HG03439 (cell line): ENCODE measurements at regions not wholly inside any gene's neighbourhood (a gene's known extent, or its start where the extent isn't known, plus 50 kb on each side); places are given as distances from the start of the nearest gene placed in this dataset.
"Not testable (repeated sequence)": the region's sequence is repeated elsewhere in the genome, so short reads cannot be mapped to it uniquely, and the experiment has no call there.

Experiments used
- ATAC-seq: cut with Tn5 transposase; IDR thresholded peaks from one replicate; pipeline ENCODE4 v1.9.1; 2021; ENCODE audit warnings: mild to moderate bottlenecking, moderate library complexity; ENCODE audit not compliant: unreplicated experiment

DNA sequence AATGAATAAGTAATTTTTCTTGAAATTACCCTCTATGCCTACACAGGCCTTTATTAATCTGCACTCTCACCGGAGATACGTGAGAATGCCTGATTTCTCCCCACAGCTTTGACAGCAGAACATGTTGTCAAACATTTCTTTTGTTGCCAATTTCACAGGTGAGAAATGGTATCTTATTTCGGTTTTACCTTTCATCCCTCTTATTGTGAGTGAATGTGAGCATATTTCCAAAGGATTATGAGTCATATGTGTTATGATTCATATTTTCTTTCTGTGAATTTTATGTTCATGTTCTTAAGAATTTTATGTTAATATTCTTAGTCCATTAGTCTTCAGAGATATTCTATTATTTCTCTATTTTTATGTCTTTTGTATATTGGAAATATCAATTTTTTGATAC lies 965.1 kb downstream of the CCSER2 start:
- ATAC-seq, result no peak

DNA sequence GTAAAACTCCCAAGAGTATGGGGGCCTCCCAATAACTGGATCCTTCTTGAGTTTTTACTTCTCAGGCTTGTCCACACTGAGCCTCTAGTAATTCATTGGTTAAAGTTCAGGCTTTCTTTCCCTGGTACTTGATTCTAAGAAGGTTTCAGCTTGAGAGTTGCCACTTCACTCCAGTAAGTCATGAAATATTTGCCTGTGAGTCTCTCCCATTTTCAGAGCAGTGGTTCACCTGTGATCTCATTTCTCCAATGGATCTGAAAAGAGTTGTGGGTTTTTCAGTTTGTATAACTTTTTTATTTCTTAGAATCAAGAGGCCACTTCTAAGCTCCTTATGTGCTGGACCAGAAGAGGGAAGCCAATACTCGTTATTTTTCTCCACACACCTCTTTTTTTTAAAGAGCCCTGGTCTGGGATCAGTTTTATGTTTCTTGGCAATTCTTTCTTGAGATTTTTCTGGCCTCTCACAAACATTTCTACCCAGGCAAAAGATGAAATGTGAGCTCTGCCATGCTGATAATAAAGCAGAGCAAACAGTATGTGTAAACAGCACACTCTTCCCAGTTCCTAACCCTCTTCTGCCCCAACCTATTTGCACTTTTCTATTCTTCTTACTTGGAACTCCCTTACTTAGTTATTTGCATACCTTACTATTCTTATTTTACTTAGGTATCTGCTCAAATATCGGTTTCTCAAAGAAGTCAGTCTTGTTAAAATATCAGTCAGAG lies 983.4 kb downstream of the CCSER2 start:
- ATAC-seq, result no peak

DNA sequence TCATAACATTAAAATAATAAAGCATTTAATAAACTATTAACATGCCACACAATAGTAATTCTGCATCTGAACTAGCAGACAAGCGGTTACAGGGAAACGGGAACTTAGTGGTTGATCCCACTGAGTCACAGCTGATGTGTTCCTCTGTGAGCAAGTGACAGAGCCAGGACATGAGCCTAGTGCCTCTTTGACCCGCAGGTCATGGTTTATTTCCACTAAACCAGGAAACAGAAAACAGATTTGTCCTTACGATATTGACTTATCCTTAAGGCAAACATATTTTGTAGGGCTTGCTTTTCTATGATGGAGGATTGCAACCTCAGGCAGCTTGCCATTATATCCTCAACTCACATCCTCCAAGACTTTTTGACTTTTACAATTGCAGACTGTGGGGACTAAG lies 987.3 kb downstream of the CCSER2 start:
- no peak for ATAC-seq

DNA sequence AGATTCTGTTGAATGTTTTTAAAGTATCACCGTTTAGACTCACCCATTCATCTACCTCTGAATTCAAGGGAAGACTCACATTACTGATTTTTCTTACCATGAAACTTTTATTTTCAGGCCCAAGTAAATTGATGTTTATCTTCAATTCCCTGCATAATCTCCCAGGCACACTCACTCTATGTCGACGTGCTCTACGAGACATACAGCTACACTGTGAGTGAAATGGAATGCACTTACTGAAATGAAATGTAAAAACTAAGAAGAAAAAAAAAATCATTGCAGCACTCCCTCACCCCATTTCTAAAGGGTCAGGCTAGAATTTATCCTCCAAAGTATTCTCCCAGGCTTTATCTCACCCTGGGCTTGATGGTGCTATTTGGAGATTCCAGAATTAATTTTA lies 987.9 kb downstream of the CCSER2 start:
- ATAC-seq, result no peak

DNA sequence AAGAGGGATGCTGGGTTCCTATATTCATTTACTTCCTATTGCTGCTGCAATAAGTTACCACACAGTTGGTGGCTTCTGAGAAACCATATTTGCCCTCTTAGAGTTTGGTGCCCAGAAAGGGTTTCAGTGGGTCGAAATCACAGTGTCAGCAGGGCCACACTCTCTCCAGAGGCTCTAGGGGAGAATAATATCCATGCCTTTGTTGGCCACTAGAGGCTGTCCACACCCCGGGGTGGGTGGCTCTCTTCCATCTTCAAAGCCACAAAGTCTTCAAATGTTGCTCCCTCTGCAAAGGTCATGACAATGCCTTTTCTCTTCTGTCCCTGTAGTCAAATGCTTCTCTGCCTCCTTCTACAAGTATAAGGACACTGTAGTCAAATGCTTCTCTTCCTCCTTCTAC lies 989.4 kb downstream of the CCSER2 start:
- ATAC-seq, result no peak

DNA sequence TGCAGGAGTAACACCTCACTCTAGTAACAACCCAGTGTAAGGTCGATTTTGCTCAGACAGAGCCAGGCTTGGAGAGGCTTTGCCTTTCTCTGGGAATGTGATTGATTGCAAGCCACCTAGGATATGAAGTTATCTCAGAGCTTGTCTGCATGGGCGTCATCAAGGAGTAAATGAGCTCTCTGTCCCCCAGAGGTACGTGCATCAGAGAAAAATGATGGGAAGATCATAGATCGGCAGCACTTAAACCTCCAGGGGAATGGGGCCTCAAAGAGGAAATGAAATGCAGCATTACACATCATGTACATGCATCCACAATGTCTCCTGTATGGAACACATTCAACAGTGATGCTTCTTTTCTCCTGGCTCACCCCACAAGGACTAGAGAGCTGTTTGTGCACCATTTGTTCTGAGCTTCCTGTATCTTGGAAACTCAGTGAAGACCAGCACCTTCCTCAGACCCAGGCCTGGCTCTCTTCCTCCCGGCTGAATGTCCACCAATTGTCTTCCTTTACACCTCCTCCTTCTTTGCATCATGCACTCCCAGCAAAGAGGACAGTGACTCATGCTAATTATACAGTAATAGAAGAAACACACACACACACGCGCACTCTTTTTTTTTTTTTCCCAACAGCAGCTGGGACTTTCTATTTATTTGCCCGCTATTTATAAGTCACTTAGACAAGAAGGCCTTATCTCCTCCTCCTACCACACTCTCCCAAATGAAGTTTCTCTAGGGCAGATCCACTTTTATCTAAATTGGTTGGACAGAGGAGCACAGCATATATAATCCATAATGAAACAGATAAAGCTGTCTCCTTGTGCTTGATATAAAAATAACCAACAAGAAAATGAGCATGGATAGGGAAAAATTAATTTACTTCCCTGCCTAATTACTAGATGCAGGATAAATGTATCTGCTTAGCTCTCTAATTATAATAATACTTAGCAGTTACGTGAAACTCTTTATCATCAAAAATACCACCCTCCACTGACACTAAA lies 990.7 kb downstream of the CCSER2 start:
- no peak for ATAC-seq

DNA sequence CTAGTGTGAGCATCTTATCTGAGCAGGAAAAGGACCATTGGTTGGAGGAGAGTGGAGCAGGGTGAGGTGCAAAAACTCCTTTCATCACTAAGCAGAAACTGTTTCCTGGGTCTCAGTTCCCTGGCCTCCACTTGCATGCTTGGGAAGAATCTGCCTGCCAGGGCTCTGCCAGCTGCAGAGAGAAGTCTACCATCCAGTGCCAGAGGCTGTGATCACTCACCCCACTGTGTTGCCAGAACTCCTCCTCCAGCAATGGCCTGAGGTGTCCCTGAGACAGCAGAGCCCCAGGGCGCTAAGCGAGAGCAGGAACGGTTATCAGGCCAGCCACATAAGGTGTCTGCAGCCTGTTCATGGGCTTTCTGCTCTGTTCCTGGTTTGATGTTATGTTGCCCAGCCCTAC lies 991.4 kb downstream of the CCSER2 start:
- no peak for ATAC-seq

DNA sequence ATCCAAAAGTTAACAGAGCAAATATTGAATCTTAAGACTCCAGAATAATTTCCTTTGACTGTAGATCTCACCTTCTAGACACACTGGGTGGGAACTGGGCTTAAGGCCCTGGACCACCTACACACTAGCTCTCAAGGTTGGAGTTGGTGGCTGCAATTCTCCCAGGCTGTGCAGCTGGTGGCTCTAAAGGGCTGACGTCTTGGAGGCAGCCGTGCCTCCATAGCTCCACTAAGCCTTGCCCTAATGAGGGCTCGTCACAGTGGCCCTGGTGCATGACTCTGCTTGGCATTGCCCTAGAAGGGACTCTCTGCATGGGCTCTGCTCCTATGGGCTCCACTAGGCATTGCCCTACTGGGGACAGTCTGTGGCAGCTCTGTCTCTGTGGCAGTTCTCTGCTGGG lies 1005.2 kb downstream of the CCSER2 start:
- ATAC-seq, result no peak

DNA sequence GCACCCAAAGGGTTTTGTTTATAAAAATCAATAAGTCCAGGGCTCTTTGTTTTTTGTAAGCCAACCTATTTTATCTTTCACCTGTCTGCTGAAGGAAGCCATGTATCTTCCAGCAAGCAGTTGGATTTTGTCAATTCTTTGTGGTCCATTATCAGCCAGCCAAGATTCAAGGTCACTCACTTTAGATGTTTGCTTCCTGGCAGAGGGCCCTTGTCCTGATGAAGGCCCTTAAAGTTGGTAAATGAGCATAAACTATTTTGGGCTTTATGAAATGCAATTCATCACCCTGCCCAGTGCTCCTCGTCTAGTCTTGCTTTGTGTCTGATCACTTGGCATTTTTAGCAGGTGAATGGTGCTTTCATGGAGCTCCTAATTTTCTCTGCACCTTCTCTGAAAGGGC lies 1004.2 kb downstream of the GRID1 start:
- ATAC-seq, result no peak

DNA sequence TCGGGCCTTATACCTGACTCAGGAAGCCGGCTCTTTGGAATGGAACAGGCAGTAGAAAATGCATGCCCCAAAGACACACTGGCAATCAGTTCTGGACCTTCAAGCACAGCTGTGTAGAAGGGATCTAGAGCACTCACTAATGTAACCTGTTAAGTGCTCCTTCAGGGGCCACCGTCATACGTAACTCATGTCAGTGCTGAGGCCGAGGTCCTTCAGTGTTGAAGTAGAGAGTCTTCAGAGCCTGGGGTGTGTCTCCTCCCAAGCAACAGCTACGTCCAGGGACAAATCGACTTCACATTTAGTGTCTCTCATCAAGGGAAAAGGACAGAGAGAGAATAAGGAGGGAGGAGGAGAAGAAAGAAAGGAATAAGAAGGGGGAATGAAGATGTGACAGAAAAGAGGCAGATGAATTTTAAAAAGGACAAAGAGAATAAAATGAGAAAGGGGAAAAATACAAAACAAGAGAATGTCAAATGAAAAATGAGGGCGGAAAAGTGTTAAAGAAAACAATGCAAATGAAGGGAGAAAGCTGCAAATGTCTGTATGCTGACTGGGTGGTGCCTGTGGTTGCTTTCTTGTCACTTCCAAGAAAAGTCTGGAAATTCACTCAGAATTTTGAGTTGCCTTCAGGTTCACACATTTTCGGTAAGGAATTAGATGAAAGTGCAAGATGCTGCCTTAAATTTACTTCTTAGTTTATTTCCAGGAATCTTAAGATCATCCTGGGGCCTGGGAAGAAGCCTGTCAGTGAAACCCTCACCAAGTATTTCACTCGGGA lies 989.4 kb downstream of the GRID1 start:
- ATAC-seq, result no peak

DNA sequence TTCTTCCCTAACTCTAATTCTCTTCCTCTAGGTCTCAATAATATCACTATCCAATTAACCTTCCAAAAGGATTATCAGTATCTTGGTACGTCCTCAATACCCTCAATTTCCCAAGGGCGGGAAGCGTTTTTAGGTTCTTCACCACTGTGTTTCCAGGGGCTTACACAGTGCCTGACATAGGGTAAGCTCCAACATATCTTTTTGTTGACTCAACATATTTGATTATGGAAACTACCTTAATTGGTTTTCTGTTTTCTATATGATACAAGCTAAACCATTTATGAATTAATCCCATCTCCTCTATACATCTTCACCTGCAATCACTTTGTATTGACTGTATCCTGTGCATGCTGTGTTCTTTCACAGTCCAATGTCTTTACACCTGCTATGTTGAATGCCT lies 987.3 kb downstream of the GRID1 start:
- ATAC-seq, result no peak

DNA sequence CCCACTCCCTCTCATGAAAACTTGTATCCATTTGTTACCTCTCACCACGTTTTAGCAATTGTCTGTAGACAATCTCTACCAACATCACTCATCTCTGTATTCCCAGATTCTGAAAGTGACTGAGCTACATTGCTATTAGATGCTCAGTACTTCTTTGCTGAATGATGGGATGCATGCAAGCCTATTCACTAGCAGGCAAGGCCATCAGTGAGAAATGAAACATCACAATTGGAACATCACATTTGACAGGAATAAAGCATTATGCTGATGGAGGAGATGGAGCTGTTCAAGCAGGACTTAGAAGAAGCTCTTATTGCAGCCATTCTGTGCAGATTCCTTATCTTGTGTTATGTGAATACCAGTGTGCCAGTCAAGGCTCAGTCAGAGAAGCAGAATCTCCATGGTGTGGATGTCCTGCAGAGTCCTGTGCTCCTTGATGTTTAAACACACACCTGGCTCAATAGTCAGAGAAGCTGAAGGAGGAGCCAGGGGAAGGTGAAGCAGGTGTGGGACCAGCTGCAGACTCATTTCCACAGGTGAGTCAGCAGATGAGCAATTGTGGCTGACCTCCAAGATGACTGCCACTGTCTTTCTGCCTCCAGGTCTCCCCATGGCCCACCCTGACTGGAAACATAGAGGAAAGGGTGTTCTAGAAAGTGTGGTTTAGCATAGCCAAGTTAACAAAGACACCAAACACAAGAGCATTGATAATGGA lies 965.5 kb downstream of the GRID1 start:
- ATAC-seq, result no peak

DNA sequence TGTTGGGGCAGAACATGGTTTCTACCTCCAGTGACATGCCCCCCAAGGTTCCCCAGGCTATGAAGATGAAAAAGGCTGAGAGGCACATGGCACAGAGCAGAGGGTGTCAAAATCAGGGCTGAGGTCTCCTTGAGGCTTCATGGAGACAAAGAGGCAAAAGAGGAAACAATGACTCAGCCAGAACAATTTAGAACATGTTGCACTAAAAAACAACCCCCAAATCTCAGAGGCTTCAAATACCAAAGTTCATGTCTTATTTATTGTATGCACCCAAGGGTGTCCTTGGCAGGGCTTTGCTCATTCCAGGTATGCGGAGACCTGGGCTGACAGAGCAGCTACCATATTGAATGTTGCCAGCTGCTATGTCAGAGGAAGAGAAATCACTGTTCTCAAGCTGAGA lies 964.1 kb downstream of the GRID1 start:
- no peak for ATAC-seq

DNA sequence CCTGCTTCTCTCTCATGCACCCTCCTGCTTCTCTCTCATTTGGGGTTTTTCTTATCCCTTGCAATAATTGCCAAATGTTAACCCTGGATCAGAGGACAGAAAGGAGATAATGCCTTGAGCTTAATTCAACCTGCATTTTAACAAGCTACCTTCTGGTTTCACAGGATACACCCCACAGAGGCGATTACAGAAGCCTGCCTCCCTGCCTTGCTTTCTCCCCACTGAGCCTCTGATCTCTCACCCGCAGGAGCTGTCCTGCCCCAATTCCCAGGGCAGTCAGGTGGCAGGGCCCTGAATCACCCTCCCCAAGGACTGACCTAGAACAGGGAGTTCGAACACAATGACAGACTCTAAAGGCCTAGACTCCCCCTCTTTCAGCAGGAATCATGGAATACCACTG lies 959.5 kb downstream of the GRID1 start:
- no peak for ATAC-seq

DNA sequence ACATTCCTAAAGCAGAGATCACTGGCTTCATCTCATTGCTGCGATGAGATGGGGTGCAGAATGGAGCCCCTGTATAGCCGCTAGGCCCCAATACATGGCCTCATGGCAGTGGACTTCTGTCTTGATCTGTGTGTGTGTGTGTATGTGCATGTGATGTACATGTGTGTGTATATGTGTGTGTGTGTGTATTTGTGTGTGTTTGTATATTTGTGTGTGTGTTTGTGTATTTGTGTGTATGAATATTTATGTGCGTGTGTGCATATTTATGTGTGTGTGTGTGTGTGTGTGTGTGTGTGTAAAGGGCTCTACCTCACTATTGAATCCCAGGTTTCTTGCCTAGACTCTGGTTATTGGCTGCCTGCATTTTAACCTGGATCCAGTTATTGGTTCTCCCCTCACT lies 958.2 kb downstream of the GRID1 start:
- ATAC-seq, result no peak

DNA sequence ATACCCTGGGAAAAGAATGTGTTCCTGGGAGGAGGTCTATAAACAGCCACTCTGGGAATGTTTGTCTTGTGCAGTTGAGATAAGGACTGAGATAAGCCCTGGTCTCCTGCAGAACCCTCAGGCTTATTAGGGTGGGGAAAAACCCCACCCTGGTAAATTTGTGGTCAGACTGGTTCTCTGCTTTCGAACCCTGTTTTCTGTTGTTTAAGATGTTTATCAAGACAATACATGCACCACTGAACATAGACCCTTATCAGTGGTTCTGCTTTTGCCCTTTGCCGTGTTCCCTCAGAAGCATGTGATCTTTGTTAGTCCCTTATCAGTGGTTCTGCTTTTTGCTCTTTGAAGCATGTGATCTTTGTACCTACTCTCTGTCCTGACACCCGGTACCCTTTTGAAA lies 956.0 kb downstream of the GRID1 start:
- not testable (repeated sequence) for ATAC-seq

DNA sequence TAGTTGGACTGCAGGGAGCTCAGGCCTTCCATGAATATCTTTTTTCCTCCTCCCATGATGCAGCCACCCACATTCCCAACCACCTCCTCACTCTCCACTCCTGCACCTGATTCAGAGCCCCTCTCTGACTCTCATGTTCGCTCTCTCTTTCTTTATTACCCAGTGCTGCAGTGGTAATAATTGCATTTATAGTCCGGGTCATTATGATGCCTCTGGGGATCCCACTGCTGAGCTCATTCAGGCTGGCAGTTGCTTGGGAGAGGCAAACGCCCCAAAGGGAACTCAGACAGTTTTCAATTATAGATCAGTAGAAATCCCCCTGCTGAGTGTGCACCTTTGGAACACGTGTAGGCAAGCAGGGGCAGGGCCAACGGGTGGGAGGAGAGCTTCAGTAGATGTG lies 953.0 kb downstream of the GRID1 start:
- ATAC-seq, result no peak

DNA sequence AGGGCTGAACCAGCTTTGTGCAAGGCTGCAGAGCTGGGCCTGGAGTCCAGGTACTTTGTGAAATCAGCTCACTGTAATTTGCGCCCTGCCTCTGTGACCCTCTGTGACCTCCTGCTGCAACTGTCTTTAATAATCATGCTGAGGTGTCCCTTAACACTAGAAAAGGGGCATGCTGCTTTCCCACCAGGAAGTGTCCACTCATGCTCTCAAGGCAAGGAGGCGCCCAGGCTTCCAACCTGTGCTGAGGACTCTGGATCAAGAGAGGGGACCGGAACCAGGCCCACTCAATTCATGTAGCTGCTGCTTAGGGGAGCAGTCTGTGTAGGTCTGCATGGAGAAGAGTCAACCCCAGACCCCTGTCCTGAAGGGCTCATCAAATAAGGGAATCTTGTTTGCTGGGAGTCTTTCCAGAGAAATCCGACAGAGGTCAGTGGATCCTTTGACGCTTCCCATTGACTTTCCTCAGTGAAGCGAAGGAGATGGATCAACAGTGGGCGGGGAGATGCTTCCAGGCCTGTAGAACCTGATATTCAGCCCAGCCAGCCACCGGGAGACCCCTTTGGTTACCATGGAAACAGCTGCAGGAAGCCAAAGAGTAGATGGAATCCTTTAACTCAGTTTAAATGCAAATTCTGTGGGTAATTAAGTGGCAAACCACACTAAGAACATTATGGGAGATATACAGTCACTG lies 945.9 kb downstream of the GRID1 start:
- no peak for ATAC-seq

DNA sequence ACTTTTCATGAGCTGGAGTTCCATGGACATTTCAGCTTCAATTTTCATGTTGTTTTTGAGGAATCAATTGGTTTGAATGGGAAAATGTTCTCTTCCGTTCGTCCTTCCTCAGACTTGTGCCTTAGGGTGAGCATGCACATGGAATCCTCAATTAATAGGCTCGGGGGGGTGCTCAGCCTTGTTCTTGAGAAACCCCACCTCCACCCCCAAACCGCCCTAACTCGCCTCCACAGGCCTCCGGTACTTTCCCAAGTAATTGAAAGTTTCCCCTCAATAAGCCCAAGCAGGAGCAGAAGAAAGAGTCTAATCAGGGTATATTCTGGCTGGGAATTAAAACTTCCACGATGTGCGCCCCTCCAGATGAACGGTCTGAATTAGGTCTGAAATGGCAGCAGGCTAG lies 945.2 kb downstream of the GRID1 start:
- ATAC-seq, result no peak

DNA sequence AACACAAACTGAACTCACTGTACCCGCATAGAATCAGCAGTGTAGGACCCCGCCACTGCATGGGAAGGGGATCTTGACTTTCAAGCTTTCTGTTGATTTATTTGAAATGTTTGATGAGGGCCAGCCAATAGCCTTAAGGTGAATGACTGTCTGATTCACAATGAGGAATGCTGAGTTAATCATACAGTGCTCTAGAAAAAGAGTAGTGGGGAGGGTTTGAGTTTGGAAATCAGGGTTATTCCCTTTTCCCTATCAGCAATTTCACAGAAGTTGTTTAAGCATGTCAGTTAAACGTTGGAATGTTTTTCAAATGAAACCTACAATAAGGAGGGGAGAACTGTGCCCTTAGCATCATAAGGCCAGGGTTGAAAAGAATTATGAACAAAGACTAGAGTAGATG lies 937.5 kb downstream of the GRID1 start:
- ATAC-seq, result no peak
